NCI-H2107 treated with DMSO at 0.1 percent for 48 hours (cell line): ENCODE measurements at regions not wholly inside any gene's neighbourhood (a gene's known extent, or its start where the extent isn't known, plus 50 kb on each side); places are given as distances from the start of the nearest gene placed in this dataset.

Experiments used
- DNase-seq: peaks from one replicate; lab custom pipeline; 2025; ENCODE audit not compliant: unreplicated experiment; lab: John Stamatoyannopoulos, UW

DNA sequence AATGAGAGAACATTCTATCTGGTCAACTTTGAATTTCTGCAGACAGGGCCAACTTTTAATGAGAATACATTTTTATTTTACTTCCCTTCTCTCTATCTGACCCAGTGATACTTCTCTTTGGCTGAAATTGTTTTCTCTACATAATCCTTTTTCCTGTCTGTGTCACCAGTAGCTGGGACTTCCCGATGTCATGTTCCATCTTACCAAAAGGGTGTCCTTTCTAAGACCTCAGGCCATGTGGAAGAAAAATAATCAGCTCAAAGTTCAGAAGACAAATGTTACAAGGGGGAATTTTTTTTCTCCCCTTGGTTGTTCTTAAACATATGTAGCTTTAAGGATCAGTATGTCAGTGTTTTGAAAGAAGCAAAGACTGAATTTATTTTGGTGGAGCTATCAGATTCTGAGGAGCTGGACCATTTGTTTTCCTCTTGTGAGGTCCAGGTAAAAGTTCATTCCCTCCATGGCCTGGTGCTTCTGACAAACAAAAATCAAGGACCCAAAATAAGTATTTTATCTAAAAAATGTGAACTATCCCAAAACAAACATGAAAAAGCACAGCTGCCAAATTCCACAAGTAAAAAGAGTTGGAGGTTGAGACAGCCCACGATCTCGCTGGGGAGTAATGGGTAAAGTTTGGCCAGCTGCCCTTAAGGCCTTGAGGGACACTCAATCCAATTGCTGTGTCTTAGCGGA, 859.4 kb upstream of the NR2F2 start:
- no peak for DNase-seq

DNA sequence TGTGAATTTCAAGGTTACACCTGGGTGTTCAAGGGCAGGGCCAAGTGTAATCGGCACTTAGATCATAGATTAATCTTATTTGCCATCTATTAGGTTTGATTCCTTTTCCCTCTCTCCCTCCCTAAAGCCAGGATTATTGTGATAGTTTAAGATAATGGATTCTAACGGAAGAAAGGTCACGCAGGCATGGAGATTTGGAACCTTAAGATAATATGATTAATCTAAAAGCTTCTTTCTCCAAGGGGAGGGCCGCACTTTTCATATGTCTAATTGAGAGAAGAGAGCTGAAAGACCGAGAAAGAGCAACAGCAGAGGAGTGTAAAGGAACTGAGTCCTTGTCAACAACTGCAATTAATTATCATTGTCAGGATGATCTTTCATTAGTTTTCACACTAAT, 858.8 kb upstream of the NR2F2 start:
- DNase-seq = no peak

DNA sequence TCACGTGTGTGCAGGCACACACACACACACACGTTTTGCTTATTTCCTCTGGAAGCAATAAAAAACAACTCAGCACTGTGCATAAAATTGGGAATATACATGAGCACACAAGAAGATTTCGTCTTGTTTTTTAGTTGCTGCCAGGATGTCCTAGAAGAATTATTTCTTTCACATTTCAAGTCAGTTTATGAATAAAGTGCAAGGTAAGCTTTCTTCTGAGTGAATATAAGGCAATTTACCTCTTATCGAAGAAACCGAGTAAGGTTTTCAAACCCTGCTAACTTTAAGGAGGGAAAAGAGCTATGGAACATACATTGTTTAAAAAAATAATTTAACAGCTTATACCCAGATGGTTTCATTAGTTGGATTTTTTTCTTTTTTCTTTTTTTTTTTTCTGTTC, 855.4 kb upstream of the NR2F2 start:
- DNase-seq = no peak

DNA sequence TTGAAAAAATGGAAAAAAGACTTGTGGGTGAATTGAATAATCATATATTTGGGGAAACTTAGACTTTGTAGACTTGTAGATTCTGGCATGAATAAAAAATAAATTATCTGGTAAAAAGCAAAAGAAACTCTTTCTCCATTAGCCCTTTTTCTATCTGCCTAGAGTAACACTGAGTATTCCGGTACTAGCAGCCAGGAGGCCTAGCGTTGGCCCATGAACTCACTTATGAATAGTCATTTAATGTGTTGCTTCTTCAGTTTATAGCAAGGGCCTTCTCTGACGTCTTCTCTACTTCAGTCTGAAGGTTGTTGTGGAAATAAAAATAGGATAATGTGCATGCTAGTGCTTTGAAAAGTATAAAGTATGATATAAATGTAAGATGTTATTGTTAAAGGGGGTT, 851.2 kb upstream of the NR2F2 start:
- no peak for DNase-seq

DNA sequence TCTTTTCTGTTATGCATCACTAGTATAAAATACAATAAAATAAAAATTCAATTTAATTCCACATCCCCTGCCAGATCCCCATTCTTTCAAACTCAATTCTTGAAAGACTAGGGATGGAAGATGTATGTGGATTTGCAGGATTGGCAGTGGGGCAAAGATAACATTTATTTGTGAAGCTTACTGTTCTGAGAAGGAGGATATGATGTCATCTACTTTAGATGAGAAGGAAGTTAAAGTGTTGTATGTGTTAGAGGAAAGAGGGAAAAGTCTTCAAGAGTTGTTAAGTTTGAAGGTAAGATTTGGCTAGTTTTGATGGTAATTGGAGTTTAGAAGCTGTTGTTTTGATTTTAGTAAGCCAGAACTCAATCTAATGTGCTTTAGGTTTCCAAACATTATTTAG, 845.1 kb upstream of the NR2F2 start:
- no peak for DNase-seq

DNA sequence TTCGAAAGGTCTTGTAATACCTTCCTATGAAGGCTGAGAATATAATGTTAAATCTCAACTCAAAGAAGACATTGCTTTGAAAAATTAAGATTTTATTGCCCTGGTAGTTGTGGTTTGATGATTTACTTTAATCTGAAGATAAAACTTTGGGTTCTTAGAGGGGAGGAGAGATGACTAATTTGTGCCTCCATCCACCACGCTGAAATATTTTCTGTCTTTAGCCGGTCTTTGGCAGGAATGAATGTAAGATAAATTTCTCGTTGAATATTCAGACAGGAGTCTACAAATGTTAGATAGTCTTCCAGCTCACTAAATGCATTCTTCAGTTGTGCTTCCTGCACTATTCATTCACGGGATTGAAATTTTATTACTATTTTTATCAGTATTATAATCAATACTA, 844.3 kb upstream of the NR2F2 start:
- DNase-seq = no peak

DNA sequence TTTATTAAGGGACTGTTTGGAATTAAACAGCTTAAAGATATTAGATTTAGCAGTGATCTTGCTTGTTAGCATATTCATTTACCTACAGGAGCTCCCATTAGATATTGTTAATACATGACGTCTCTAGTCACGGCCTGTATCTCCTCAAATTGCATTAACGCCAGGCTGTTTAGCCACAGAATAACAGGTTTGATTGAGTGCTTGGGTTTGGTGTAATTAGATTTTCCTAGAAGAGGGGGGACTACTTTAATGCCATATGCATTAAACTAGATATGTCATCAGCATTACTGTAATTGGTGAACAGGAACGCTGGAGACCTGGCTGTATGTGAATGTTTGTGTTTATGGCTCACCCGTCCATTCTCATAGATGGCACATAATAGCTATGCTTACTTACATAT, 841.4 kb upstream of the NR2F2 start:
- no peak for DNase-seq

DNA sequence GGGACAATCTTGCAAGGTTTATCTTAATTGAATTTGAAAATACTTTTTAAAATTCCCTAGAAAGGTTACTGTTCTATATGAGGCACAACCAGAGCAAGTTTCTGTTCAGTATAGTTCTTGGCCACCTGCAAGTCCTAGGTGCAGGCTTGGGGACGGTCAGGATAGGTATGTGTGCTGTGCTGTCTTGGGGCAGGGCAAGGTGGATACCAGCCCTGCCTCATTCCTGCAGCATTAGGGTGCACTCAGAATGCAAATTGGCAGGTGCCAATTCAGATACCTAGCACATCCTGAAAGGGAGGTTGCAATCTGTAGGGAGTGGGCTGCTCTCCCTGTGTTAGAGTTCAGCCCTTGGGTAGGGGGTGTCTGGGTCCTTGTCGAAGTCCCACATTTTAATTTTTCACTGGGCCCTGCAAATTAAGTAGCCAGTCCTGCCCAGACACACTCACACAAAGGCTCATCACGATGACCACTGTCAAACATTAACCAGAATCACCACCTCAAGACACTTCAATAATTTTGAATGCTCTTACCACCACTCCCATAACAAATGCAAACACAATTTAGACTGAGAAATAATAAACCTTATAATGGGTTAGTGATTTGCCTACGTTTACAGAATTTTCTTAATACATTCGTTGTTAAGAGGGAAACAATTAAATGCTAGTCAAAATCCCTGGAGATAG, 838.0 kb upstream of the NR2F2 start:
- DNase-seq = no peak

DNA sequence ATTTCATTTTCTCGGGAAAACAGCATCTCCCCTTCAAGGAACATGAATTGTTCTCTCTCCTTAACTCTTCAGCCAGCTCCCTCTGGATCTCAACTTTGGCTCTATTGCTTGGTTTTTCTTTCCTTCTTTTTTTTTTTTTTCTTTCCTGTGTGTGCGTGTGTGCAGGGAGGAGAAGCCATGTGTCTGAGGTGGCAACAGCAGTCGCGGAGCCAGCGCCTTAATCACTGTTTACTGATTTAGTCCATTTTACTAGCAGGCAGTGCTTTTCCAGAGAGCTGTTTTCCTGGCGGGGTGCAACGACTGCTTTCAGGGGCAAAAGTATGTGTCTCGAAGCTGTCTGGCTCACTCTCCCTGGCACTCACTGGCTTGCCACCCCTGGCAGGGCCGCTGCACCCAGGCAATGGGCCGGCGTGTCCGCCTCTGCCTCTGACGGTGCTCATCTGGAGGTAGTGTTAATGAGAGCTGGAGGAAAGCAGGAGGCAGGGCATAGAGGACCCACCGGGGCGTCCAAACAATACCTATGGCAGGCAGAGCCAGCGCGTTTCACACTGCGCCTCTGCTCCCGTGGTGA, 835.4 kb upstream of the NR2F2 start:
- DNase-seq = peak; percentile 5

DNA sequence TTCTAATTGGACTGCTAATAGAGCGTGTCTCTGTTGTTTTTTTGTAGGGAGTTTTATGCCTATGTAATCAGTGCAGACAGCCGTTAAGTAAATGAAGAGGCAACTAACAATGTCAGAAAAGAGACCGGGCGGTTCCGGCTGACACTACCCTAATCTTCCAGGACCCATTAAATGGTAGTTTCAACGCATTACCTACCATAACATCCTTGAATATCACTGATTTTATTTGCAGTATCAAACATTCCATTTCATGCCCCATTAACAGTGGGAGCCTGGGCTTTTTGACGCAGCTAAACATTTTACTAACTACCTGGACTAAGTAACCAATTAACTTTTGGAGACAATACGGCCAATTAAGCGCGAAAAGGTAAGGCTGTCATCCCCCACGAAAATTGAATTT, 832.9 kb upstream of the NR2F2 start:
- no peak for DNase-seq

DNA sequence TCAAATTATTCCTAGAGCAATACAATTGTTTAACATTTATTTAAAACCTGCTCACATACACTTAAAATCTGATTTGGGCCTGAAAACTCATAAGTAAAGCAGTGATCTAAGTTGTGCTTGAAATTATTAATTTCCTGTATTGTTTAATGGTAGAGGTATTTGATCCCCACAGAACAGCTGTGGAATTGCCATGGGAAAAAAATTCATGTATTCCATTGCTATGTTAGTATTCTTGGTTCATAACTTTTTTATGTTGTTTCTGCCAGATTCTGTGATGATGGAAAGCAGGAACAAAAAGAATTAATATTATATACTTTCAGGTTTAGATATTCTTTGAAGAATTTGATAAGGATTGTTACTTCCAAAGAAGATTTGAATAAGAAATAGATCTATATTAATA, 831.5 kb upstream of the NR2F2 start:
- DNase-seq = no peak

DNA sequence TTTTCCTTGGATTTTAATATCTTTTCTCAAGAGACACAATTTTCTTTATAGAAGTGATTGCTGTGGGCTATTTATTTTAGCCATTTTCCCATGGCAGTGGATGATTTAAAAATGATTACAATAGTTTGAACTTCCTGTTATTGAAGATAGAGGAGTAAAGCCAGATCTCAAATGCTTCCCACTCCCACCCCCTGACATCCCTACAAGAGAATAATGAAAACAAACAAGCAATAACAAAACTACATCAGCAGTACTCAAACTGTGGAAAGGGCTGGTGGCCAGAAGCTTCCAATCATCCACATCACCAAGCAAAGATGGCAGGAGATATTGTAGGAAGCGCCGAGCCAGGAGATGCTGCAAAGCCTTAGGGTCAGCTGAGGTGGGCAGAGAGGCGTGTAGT, 831.1 kb upstream of the NR2F2 start:
- DNase-seq = no peak

DNA sequence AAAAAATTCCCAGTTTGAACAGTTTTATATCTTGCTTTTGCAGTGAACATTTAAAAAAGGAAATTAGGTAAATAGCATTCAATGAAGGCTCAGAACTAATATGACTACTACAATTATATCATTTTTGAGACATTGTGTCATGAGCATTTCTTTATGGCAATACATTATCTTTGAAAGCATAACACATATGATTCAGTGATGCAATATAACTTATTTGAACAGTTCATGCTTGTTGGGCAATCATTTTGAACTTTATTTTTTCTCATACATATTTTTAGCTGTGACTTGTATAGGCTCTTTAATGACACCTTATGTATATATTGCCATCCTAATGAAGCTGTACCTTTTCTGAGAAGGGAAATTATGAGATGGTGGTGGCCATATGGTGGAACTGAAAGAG, 828.6 kb upstream of the NR2F2 start:
- DNase-seq = no peak

DNA sequence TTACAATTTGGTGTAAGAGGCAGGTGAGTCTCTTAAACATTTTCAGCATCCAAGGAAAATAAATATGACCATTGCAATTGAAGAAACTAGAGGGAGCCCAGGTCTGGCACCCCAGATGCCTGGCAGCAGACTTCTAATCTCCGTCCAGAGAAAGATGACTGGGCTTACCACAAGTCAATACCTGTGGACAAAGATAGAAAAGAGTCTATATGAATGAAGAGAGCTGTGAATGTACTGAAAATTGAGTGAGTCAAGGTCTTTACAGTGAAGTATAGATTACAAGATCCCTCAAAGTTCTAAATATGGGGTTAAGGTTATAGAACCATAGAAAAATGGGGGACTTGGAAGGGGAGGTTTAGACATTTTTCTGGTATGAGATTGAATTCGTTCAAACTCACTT, 827.4 kb upstream of the NR2F2 start:
- no peak for DNase-seq

DNA sequence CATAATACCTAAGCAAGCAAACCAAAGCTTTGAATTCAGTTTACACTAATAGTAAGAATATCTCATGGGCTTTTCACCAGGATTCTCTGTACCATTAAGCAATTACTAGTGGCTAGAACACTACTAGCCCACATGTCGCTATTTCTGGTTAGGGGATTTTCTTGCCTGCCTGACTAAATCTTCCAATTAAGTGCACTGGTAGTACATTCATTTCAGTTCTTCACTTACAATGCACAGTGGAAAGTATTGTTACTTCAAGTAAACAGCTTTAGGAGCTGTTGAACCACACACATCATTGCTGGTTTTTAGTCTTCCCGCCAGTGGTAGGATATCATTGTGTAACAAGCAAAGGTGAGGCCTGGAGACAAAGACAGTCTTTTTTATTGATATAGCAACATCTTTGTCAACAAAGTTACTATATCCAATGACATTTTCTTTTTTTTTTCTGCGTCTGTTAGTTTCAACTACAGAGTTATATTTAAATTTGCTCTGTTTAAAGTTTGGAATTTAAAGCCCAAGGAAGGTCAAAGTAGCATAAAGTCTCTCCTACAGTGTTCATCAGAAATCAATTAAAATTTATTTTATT, 826.8 kb upstream of the NR2F2 start:
- DNase-seq = no peak

DNA sequence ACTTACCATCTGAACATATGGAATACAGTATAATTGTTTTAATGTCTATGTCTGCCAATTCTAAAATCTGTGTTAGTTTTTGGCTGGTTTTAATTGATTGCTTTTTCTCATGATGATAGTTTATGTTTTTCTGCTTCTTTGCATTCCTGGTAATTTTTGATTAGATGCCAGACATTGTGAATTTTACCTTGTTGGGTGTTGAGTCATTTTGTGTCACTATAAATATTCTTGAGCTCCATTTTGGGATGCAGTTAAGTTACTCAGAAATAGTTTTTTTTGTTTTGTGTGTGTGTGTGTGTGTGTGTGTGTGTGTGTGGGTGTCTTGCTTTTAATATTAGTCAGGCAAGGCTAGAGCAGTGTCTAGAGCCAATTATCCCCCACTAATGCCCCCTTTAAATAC, 818.8 kb upstream of the NR2F2 start:
- DNase-seq = no peak

DNA sequence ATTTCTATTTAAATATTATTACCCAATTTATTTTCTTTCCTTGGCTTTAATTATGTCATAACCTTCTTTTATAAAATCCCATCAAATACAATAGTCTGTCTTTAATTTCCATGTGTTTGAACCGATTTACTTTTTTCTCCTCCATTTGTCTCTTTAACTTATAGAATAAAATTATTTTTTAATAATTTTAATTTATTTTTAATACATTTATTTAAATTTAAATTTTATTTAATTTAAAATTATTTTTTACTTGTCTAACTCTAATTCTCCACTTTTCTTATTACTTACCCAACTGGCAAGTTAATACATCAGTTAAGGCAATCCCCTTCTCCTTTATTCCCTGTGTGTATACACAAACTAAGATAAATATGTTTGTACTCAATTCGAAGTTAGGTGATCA, 817.6 kb upstream of the NR2F2 start:
- DNase-seq = no peak

DNA sequence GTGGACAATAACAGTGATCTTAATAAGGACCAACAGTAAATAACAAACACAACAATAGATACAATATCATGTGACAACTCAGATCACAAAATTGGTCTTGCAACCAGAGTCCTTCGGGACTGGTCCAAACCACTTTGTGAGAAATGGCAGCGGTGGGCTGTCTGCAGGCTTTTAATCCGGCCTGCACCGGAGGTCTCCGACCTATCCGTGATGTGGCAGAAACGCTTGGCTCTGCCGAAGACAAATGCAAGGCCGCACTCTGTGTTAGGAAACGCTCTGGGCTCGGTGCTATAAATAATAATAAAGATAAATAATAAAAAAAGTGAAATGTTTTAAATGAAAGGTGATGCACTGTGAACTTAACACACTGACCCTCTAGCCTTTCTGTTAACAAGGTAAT, 810.6 kb upstream of the NR2F2 start:
- DNase-seq = no peak

DNA sequence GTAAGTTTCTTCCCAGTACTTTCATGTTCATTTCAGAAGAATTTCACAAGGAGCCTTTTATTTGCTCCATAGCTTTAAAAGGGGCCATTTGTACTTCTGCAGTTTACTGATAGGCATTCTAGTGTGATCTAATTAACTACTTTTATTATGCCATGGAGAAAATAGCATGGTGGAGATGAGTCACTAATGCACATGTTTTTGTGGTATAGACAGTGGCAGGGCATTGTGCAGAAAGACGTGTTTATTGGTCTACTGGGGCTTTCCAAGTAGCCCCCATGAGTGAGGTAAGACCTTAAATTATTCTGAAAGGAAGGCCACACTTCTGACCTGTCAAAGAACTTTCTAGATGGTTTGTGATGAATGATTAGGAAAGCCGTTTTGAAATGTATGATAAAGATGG, 810.0 kb upstream of the NR2F2 start:
- no peak for DNase-seq

DNA sequence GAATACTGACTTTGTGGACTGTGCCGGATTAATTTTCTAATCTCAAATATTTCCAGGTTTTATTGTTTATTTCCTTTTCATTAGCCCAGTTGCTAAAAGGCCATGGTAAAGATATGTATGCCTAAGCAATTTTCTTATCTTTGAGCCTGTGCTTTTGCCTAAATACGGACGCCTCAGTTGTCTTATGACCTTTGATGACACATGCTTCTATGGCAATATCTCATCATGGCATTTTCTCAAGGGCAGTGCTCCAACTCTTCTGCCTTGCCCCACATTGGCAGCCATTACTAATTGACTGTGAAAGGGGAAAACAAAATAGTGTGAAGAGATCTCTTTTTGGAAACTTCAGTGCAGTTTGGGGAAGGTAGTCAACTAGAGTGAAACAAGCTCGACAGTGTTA, 809.6 kb upstream of the NR2F2 start:
- no peak for DNase-seq

DNA sequence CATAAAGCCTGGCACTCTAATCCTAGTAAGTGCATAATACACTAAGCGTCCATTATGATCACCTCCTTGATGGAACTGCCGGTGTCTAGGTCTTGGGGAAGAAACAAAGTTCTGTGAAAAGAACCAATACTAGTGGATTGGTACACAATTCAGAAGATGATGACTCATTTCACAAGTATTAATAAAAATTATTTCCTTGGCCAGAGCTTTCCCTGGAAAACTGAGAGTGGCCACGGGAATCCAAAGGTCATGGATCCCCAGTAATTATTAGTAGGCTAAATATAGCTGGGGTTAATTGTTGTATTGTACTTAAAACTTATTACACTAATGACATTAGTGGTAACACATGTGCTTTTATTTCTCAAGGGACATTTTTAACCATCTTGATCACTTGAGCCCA, 808.0 kb upstream of the NR2F2 start:
- no peak for DNase-seq

DNA sequence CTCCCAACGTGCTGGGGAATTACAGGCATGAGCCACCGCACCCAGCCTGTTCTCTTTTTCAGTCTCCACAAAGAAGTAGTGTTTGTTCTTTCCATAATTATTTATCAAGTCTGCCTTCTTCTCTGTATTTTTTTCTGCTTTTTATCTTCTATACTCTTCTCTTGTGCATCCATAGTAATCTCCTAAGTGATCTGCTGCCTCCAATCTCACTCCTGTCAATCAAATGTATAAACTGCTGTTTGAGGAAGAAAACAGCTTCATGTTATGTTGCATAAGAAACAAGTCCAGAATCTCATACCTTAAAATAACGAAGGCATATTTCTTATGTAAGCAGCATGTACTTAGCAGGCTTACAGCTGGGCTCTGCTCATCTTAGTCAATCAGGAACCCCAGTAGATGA, 801.6 kb upstream of the NR2F2 start:
- no peak for DNase-seq
